Effector memory CD8-positive, alpha-beta T cell (primary cell): ENCODE measurements at regions not wholly inside any gene's neighbourhood (a gene's known extent, or its start where the extent isn't known, plus 50 kb on each side); places are given as distances from the start of the nearest gene placed in this dataset.

Experiments used
- ATAC-seq: fragments of 150-1000 bp; cut with Tn5 transposase; replicated peaks from 2 replicates; pipeline ENCODE4 v1.10.0; 2021; ENCODE audit warnings: mild to moderate bottlenecking, moderate library complexity
- DNase-seq, 3 experiments: peaks; one replicate each; pipeline ENCODE4 v3.0.0; 2021
- H3K27ac Mint-ChIP-seq, 2 donors: one replicate each; pipeline ENCODE4 v1.8.0; 2022; ENCODE audit warnings: mild to moderate bottlenecking in 2 of 2, mixed read lengths in 2 of 2, moderate library complexity in 2 of 2
- H3K27me3 Mint-ChIP-seq, 2 donors: one replicate each; pipeline ENCODE4 v1.8.0; 2022; ENCODE audit warnings: mixed read lengths in 2 of 2
- H3K36me3 Mint-ChIP-seq: one replicate; pipeline ENCODE4 v1.8.0; 2022; ENCODE audit warnings: mild to moderate bottlenecking, moderate library complexity, mixed read lengths; ENCODE audit not compliant: insufficient read depth
- H3K4me1 Mint-ChIP-seq, 2 donors: one replicate each; pipeline ENCODE4 v1.8.0; 2022; ENCODE audit warnings: low read depth in 2 of 2, mixed read lengths in 2 of 2
- H3K4me3 Mint-ChIP-seq, 2 donors: one replicate each; pipeline ENCODE4 v1.8.0; 2022; ENCODE audit warnings: mild to moderate bottlenecking in 2 of 2, mixed read lengths in 2 of 2, moderate library complexity in 2 of 2
- H3K9me3 Mint-ChIP-seq, 2 donors: one replicate each; pipeline ENCODE4 v1.8.0; 2022; ENCODE audit warnings: mixed read lengths in 2 of 2

DNA sequence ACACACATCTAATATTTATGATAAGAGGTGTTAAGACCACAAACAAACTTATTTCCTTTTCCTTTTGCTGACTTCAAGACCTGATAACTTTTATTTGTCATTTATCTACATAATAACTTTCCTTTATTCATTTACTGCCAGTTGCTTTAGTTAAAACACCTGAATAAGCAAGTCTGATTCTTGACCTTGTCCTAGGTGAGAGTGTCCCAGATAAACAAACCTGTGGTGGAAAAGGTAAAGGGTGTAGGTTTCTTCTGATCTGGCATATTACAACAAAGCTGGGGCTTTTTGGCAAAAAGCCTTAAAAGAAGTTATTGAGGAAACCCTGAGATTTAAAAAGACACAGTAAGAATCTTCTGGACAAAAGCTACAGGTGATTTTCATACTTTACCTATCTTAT, 191.5 kb downstream of the ZBBX start:
- no peaks in the 10 kb centered on the region for H3K4me1 Mint-ChIP-seq
- no peak for ATAC-seq

DNA sequence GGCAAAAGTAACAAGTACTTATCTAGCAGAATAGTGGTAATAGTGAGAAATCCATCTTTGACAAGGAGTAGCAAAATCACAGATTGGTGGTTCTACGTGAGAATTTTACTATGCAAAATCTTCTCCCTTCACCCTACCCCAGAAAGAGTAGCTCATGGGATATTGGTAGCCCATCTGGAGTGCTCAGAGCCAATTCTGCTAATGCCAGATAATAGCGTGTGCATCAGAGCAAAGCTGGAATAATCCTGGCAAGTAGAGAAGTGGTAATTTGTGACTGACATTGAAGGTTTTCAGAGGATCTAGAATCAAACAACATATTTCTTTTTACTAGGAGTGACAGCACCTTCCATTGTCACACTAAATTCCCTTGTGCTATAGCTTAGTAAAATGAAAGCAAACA, 192.9 kb downstream of the ZBBX start:
- no peak for ATAC-seq
- Mint-ChIP-seq H3K27ac (no peak overlapping the region), H3K4me3 (no peak overlapping the region), H3K4me1 (no peaks in the 10 kb centered on the region), H3K36me3 (peaks cover 1% of the 10 kb centered on the region), H3K9me3 (peaks cover 11 to 12% of the 10 kb centered on the region in 2 donors), H3K27me3 (no peaks in the 10 kb centered on the region)
- no peak for DNase-seq

More for the DNA sequence above, 191.5 kb downstream of the ZBBX start:
- H3K9me3 Mint-ChIP-seq = peaks cover 8 to 22% of the 10 kb centered on the region in 2 donors
- no peak overlapping the region for H3K4me3 Mint-ChIP-seq
- no peak overlapping the region for H3K27ac Mint-ChIP-seq
- no peak for DNase-seq
- no peaks in the 10 kb centered on the region for H3K36me3 Mint-ChIP-seq
- no peaks in the 10 kb centered on the region for H3K27me3 Mint-ChIP-seq

DNA sequence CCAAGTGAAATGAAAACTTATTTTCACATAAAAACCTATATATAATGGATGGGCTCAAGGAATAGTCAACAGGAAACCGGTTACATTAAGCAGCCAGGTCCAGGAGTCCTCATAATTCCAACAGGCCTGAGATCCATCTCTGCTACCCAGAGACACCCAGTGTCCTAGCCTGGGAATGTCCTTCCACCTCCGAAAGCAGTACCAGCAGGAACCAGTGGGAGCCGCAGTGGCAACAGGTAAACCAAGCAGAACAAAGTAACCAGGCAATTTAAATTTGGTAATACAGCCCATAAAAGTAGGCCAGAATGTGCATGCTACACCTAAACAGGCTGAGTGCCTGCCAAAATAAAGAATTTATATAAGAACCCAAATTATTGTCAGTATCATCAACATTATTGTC, 195.6 kb downstream of the ZBBX start:
- H3K4me3 Mint-ChIP-seq = no peak overlapping the region
- no peak for DNase-seq

DNA sequence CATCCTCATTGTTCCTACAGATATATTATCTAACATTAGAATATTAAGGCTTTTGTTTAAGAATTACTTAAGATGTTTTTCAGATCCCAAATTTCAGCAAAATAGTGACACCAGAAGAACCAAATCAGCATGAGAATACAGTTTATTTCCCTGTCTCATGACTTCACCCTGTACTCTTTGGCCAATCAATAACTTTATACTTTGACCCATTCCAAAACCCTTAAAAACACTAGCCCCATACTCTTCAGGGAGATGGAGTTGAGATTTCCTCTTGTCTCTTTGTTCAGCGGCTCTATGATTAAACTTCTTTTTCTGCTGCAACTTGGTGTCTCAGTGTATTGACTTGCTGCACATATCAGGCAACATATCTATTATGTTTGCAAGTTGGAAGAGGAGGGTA, 207.7 kb downstream of the ZBBX start:
- H3K27me3 Mint-ChIP-seq = no peaks in the 10 kb centered on the region
- no peak overlapping the region for H3K27ac Mint-ChIP-seq
- no peaks in the 10 kb centered on the region for H3K36me3 Mint-ChIP-seq
- ATAC-seq (no peak), DNase-seq (no peak)
- H3K4me3 Mint-ChIP-seq = no peak overlapping the region
- H3K4me1 Mint-ChIP-seq = no peaks in the 10 kb centered on the region
- peaks cover 4 to 9% of the 10 kb centered on the region in 2 donors for H3K9me3 Mint-ChIP-seq

More for the DNA sequence above, 195.6 kb downstream of the ZBBX start:
- no peak overlapping the region for H3K27ac Mint-ChIP-seq
- no peak for ATAC-seq
- no peaks in the 10 kb centered on the region for H3K27me3 Mint-ChIP-seq
- peaks cover 9 to 18% of the 10 kb centered on the region in 2 donors for H3K9me3 Mint-ChIP-seq
- H3K36me3 Mint-ChIP-seq = peaks cover 4% of the 10 kb centered on the region
- no peaks in the 10 kb centered on the region for H3K4me1 Mint-ChIP-seq

DNA sequence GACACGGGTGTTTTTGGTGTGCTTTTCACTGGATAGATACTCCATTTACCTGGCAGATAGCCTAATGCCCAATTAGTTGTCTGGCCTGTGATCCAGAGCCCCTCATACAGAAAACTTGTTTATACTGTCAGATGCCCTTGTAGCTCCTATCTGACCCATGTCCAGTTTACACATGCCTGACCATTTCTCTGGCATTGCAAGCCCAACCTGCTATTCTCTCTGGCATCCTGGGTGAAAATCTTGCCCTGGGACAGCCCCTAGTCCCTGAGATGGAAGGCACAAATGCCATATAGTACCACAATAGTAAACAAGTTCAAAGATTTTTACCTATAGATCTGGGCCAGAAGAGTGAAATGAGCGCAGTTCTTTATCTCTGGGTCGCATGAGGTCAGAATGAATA, 212.6 kb downstream of the ZBBX start:
- Mint-ChIP-seq H3K4me1 (no peaks in the 10 kb centered on the region), H3K27ac (no peak overlapping the region), H3K36me3 (no peaks in the 10 kb centered on the region), H3K4me3 (no peak overlapping the region), H3K27me3 (no peaks in the 10 kb centered on the region), H3K9me3 (peaks cover 6 to 17% of the 10 kb centered on the region in 2 donors)
- DNase-seq = no peak
- ATAC-seq = no peak

DNA sequence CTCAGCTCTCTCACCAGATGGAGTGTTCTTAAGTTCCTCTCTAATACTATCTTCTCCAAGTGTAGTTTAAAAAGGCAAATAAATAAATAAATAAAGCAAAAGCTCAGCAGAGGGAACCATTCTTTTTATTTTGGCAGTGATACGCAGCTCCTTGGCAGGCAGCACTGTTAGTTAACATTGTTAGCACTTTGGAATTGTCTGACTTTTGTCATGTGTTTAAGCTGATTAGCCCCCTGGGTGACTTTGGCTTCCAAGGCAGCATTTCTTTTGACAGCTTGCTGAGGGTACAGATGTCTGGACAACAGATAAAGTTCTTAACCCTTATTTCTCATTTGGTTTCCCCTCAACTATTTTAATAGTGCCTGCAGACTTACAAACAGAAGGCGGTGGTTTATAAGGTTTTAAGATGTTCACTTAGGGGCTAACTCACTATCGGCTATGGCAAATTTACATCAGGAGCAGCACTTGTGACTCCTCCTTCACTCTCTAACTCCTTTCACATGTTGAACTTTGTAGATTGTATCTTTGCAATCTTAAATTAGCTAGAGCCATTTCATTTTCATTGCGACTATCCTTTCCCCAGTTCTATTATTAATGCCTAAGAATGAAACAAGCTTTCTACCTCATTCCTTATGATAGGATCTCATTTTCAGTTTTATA, 213.4 kb downstream of the ZBBX start:
- Mint-ChIP-seq H3K27ac (no peak overlapping the region), H3K4me3 (no peak overlapping the region), H3K36me3 (no peaks in the 10 kb centered on the region), H3K9me3 (peaks cover 6 to 17% of the 10 kb centered on the region in 2 donors), H3K4me1 (no peaks in the 10 kb centered on the region), H3K27me3 (no peaks in the 10 kb centered on the region)
- no peak for ATAC-seq
- DNase-seq = no peak

DNA sequence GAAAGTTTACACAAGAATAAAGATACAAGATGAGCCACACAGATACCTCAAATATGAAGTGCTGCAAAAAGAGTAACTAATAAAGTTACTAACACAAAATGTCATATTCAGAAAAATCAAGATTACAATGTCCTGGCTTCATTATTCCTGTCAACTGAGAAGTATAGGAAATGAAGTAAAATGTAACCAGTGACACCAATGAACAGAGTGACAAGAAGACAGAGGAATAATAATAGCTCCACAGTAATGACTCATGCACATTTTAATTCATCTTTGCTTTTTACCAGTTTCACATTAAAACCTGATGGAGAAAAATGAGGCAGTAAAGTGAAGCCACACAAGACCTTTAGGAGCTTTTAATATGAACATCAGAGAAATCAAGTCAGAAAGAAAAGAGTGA, 214.1 kb downstream of the ZBBX start:
- Mint-ChIP-seq H3K4me3 (no peak overlapping the region), H3K27me3 (no peaks in the 10 kb centered on the region), H3K4me1 (no peaks in the 10 kb centered on the region), H3K27ac (no peak overlapping the region), H3K9me3 (peaks cover 6 to 17% of the 10 kb centered on the region in 2 donors), H3K36me3 (no peaks in the 10 kb centered on the region)
- no peak for DNase-seq
- no peak for ATAC-seq

DNA sequence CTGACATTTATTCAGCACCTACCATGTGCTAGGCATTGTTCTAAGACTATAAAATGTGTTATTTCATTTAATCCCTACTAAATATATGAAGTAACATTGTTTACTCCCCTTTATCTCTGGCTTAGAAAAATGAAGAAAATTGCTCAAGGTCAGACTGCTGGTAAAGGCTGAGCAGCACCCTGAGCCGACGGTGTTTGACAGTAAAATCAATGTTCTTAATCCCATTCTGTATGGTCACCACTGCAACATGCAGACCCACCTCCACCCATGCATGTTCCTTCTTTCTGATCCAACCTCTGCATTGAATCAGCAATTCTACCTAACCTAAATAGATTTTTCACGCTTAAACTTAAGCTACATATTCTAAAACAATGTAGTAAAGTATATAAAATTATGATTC, 216.5 kb downstream of the ZBBX start:
- Mint-ChIP-seq H3K36me3 (no peaks in the 10 kb centered on the region), H3K27me3 (no peaks in the 10 kb centered on the region), H3K9me3 (peaks cover 6 to 17% of the 10 kb centered on the region in 2 donors), H3K4me1 (no peaks in the 10 kb centered on the region), H3K27ac (no peak overlapping the region), H3K4me3 (no peak overlapping the region)
- no peak for DNase-seq
- ATAC-seq = no peak

DNA sequence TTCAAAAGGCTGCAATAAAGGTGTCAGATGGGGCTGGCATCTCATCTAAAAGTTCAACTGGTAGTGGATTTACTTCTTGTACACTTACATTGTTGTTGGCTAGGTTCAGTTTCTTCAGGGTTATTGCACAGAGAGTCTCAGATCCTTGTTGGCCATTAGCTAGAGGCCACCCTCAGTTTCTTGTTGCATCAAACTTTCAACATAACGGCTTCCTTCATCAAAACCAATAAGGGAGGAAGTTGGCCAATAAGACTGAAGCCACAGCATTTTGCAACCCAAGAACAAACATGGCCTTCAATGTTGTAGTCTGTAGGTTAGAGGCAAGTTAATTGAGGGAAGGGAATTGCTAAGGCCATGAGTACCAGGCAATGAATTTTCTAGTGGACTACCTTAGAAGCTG, 218.0 kb downstream of the ZBBX start:
- H3K4me3 Mint-ChIP-seq = no peak overlapping the region
- no peak for DNase-seq
- no peak for ATAC-seq
- H3K27ac Mint-ChIP-seq = no peak overlapping the region
- peaks cover 6 to 17% of the 10 kb centered on the region in 2 donors for H3K9me3 Mint-ChIP-seq
- no peaks in the 10 kb centered on the region for H3K27me3 Mint-ChIP-seq
- no peaks in the 10 kb centered on the region for H3K36me3 Mint-ChIP-seq
- H3K4me1 Mint-ChIP-seq = no peaks in the 10 kb centered on the region

DNA sequence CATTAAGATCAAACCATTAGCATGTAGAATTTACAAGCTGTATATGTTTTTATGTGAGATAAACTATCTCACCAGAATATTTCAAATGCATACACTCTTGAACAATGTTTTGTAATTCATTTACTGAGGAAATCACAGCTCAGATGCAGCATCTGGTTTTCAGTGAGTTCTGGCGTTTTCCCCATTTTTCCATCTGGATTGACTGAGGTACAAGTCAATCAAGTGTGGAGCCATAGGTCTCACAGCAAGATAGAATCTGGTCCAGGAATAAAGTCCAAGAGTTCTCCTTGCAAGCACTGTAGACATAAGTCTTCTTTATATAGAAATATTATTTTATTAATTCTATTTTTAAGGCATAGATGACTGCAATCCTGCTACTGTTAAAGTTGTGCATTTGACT, 219.3 kb downstream of the ZBBX start:
- Mint-ChIP-seq H3K27me3 (no peaks in the 10 kb centered on the region), H3K4me1 (no peaks in the 10 kb centered on the region), H3K4me3 (no peak overlapping the region), H3K9me3 (peaks cover 6 to 16% of the 10 kb centered on the region in 2 donors), H3K36me3 (no peaks in the 10 kb centered on the region), H3K27ac (no peak overlapping the region)
- DNase-seq (no peak), ATAC-seq (no peak)

DNA sequence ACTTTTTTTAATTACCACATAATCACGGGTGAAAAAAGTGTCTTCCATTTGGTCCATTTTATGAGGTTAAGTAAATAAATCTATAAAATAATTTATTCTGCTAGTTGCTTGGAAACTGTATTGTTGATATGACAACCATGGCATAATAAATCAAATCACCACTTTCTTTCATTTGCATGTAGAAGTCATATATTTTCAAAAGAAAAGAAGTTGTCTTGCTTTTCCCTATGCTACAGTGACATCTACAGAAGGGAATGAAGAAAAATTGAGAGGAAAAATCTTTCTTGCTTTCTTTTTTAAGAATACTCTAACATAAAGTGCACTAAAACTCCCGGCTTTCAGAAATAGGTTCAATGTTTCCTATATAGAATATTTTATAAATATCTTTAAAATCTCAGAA, 228.5 kb downstream of the ZBBX start:
- H3K36me3 Mint-ChIP-seq = no peaks in the 10 kb centered on the region
- H3K4me1 Mint-ChIP-seq = no peaks in the 10 kb centered on the region
- H3K27ac Mint-ChIP-seq = no peak overlapping the region
- ATAC-seq = no peak
- H3K4me3 Mint-ChIP-seq = no peak overlapping the region
- no peaks in the 10 kb centered on the region for H3K27me3 Mint-ChIP-seq
- DNase-seq = no peak
- peaks cover 0 to 14% of the 10 kb centered on the region in 2 donors for H3K9me3 Mint-ChIP-seq

DNA sequence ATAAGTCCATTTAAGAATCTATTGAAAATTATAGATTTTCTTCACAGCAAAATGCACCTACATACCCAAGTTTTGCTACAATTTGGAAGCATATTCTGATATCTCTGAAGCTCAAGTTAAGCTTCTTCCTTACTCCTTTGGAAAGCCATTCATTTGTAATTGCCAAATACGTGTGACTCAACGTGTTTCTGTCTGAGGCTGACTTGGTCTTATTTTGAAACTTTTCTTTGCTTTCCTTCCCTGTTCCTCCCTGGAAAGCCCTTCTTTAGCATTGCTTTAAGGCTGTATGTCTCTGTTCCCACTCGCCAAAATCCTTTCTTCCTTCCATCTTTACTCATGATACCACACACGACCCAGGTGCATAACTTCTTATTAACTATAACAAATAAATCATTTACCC, 232.0 kb downstream of the ZBBX start:
- Mint-ChIP-seq H3K4me1 (no peaks in the 10 kb centered on the region), H3K36me3 (no peaks in the 10 kb centered on the region), H3K4me3 (no peak overlapping the region), H3K27me3 (no peaks in the 10 kb centered on the region), H3K9me3 (peaks cover 2 to 8% of the 10 kb centered on the region in 2 donors), H3K27ac (no peak overlapping the region)
- ATAC-seq = no peak
- no peak for DNase-seq

DNA sequence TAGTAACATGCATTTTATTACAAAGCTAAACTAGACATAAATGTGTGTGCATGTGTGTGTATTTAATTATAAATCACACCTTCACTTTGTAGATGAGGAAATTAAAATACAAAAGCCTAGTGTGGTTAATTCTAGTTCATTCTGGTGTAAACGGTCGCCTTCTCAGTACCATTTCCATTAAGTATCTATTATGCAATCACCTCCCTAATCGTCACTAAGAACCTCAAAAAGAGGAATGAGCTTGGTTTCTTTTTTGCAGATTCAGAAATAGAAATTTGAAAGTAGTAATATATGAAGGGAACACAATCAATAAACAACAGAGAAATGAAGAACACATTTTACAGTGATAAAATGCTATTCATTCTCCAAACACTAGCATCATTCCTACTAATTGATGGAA, 233.2 kb downstream of the ZBBX start:
- Mint-ChIP-seq H3K4me3 (no peak overlapping the region), H3K9me3 (peaks cover 2 to 8% of the 10 kb centered on the region in 2 donors), H3K27ac (no peak overlapping the region), H3K27me3 (no peaks in the 10 kb centered on the region), H3K36me3 (no peaks in the 10 kb centered on the region), H3K4me1 (no peaks in the 10 kb centered on the region)
- DNase-seq = no peak
- ATAC-seq = no peak

DNA sequence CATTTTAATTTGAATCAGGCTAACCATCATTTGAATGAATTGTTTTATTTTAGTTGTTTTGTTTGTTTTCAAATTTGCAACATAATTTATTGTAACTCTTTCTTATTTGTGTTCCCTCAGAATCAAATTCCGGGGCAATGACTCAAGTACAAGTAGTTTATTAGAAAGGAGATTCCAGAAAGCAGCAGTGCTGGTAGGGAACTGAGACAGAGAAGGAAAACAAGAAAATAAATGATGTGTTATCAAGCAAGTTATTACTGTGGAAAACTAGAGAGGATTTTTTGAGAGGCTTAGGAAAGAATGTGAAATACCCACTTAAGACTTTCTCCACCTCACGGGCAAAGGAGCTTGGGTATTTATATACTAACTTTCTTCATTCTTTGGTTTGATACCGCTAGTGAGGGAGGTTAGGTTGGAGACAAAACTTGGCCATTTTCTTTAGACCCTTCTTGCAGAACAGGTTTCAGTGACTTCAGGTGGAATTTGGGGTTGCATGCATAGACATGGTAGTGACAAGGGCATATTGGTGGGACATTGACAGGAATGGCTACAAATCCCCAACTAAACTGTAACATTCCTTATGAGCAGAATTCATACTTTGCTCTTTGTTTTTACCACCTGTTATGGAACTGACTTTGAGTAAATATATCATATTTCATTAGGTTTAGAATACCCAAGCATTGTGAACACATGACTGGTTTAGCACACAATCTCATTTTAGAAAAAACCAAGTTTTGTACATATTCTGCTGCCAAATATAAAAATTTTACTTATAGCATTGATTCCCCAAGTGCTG, 254.3 kb downstream of the ZBBX start:
- DNase-seq (no peak), ATAC-seq (no peak)
- Mint-ChIP-seq H3K9me3 (peaks cover 0 to 7% of the 10 kb centered on the region in 2 donors), H3K27ac (no peak overlapping the region), H3K4me3 (no peak overlapping the region), H3K27me3 (no peaks in the 10 kb centered on the region), H3K36me3 (no peaks in the 10 kb centered on the region), H3K4me1 (no peaks in the 10 kb centered on the region)
